ENCODE measurements at regions not wholly inside any gene's neighbourhood (a gene's known extent, or its start where the extent isn't known, plus 50 kb on each side); places are given as distances from the start of the nearest gene placed in this dataset.

- no peaks in the 10 kb centered on the region for H4K20me1 ChIP-seq (replicated peaks; ENCODE audit: control insufficient read depth, extremely low read depth, insufficient read depth, low read length)
- dilution Hi-C loops (cut with MboI; ENCODE audit: extremely low pct_ligation_motif_present, low sequenced_read_pairs) (loop anchor here (25.0 kb wide), 1 partner anchor 272 kb away; no protein-coding TSS in a partner anchor), intact Hi-C loops (cut with micrococcal nuclease) (loop anchor here (2.0 kb wide), 1 partner anchor 139 kb away; the partner anchor contains the start of gene ANKH)
- H3K27ac ChIP-seq (ENCODE audit: insufficient read depth, low read depth, low read length), result peak overlapping the region; percentile 75
- TF ChIP-seq GATA2 (IDR thresholded peaks at IDR 0.05; ENCODE audit: insufficient read depth, insufficient read length, low read depth, low read length), result peak; percentile 67
- no peak for TF ChIP-seq MAX (IDR thresholded peaks at IDR 0.05; ENCODE audit: insufficient read depth, insufficient read length)
- TF ChIP-seq JUN (IDR thresholded peaks at IDR 0.05; ENCODE audit: borderline replicate concordance, insufficient read depth, insufficient read length, low read depth), result peak; percentile 68
- TF ChIP-seq EZH2 (IDR thresholded peaks at IDR 0.05; ENCODE audit: borderline replicate concordance, low read depth, low read length, severe bottlenecking), result no peak
- TF ChIP-seq, protein P1, sequence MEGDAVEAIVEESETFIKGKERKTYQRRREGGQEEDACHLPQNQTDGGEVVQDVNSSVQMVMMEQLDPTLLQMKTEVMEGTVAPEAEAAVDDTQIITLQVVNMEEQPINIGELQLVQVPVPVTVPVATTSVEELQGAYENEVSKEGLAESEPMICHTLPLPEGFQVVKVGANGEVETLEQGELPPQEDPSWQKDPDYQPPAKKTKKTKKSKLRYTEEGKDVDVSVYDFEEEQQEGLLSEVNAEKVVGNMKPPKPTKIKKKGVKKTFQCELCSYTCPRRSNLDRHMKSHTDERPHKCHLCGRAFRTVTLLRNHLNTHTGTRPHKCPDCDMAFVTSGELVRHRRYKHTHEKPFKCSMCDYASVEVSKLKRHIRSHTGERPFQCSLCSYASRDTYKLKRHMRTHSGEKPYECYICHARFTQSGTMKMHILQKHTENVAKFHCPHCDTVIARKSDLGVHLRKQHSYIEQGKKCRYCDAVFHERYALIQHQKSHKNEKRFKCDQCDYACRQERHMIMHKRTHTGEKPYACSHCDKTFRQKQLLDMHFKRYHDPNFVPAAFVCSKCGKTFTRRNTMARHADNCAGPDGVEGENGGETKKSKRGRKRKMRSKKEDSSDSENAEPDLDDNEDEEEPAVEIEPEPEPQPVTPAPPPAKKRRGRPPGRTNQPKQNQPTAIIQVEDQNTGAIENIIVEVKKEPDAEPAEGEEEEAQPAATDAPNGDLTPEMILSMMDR (IDR thresholded peaks at IDR 0.05; ENCODE audit: extremely low read depth in 1 of 2, insufficient read depth in 1 of 2, low read depth in 1 of 2, low read length in 2 of 2), result no peak
- peak; percentile 33 for TF ChIP-seq POLR2AphosphoS5 (IDR thresholded peaks at IDR 0.05; ENCODE audit: insufficient read depth, low read depth, low read length)
- peak; percentile 85 for TF ChIP-seq FOS (IDR thresholded peaks at IDR 0.05; ENCODE audit: borderline replicate concordance, insufficient read depth, low read length)
- TF ChIP-seq MYC (IDR thresholded peaks at IDR 0.05; ENCODE audit: low read depth, low read length), result no peak
- no peak for TF ChIP-seq POLR2A (IDR thresholded peaks at IDR 0.05; ENCODE audit: low read depth, low read length)
- no peaks in the 10 kb centered on the region for H3K9me3 ChIP-seq (replicated peaks; ENCODE audit: control insufficient read depth, insufficient read depth, low read length)
- FAIRE-seq (peak; percentile 98), DNase-seq (ENCODE audit: low read depth, low spot score) (peak; percentile 96)
- H3K4me3 ChIP-seq (replicated peaks in 1 of 3; ENCODE audit: insufficient read depth in 1 of 3, low read depth in 1 of 3, low read length in 3 of 3), result no peak overlapping the region
- H2AFZ ChIP-seq (ENCODE audit: low read depth, low read length), result no peak overlapping the region
- peak overlapping the region; percentile 36 for H3K4me2 ChIP-seq (ENCODE audit: insufficient read depth, low read length)
- no peaks in the 10 kb centered on the region for H3K79me2 ChIP-seq (ENCODE audit: control insufficient read depth, insufficient read depth, low read length)
- peaks cover 2 to 6% of the 10 kb centered on the region in 2 experiments for H3K27me3 ChIP-seq (ENCODE audit: control insufficient read depth in 2 of 2, insufficient read depth in 2 of 2, low read length in 2 of 2)
- BruUV-seq (replicated peaks), result no TSS peak
- no peaks in the 10 kb centered on the region for H3K9me1 ChIP-seq (replicated peaks; ENCODE audit: control insufficient read depth, extremely low read depth, insufficient read depth, low read length)
- no peak overlapping the region for H3K9ac ChIP-seq (replicated peaks; ENCODE audit: extremely low read depth, insufficient read depth, low read length)
- ChIA-PET POLR2A (no interaction called here), CTCF (interaction anchor here (0.6 to 2.3 kb wide), 13 partner anchors 12 to 361 kb away, joined by 3 to 30 read pairs (median 3); partner anchors contain the start of gene ANKH)
- no peaks in the 10 kb centered on the region for H3K36me3 ChIP-seq (ENCODE audit: control insufficient read depth in 2 of 2, extremely low read depth in 1 of 2, insufficient read depth in 2 of 2, low read length in 2 of 2)
- peaks cover 23% of the 10 kb centered on the region for H3K4me1 ChIP-seq (ENCODE audit: control insufficient read depth, extremely low read depth, insufficient read depth, low read length)
Measured at GRCh38 chr5:15009420-15009819, 137.8 kb upstream of the ANKH start.

Measured in endothelial cell of umbilical vein (primary cell).